Tibial nerve (tissue), 4 donors: ENCODE measurements at regions not wholly inside any gene's neighbourhood (a gene's known extent, or its start where the extent isn't known, plus 50 kb on each side); places are given as distances from the start of the nearest gene placed in this dataset.

Source experiments
- DNase-seq, 2 donors: peaks; one replicate each; pipeline ENCODE4 v3.0.0-alpha.2; 2019; ENCODE audit warnings: low spot score in 2 of 2
- H3K27ac ChIP-seq, 4 donors: fragments of 200-600 bp; sonication (generic) in 3 of 4; one replicate each; pipeline ENCODE4 v1.5.1; 2017 to 2019; ENCODE audit warnings: mild to moderate bottlenecking in 1 of 4
- H3K27me3 ChIP-seq, 2 donors: fragments of 200-600 bp; sonication (generic) in 1 of 2; one replicate each; pipeline versions ENCODE4 v1.5.1 to v1.6.0; 2017 to 2019
- H3K36me3 ChIP-seq, 3 donors: fragments of 200-600 bp; sonication (generic); one replicate each; pipeline ENCODE4 v1.5.1; 2018 to 2019
- H3K4me1 ChIP-seq, 4 donors: fragments of 200-600 bp; sonication (generic) in 3 of 4; one replicate each; pipeline ENCODE4 v1.5.1; 2017 to 2019
- H3K4me3 ChIP-seq, 4 donors: fragments of 200-600 bp; sonication (generic) in 3 of 4; one replicate each; pipeline ENCODE4 v1.5.1; 2017 to 2019; ENCODE audit warnings: mild to moderate bottlenecking in 1 of 4, moderate library complexity in 1 of 4
- H3K9me3 ChIP-seq, 4 donors: fragments of 200-600 bp; sonication (generic) in 3 of 4; one replicate each; pipeline ENCODE4 v1.5.1; 2017 to 2019
- EP300 ChIP-seq, 2 donors: sonication (generic); formaldehyde crosslinking; IDR thresholded peaks; one replicate each; pipeline ENCODE4 v1.6.1; 2017; ENCODE audit warnings: antibody characterized with exemption in 2 of 2, mild to moderate bottlenecking in 1 of 2
- POLR2A ChIP-seq, 2 donors: fragments of 450-650 bp; IDR thresholded peaks; one replicate each; pipeline ENCODE4 v1.6.1; 2017; ENCODE audit warnings: antibody characterized with exemption in 2 of 2, mild to moderate bottlenecking in 2 of 2, moderate library complexity in 2 of 2
- WGBS, 2 donors: methylation state at CpG; one replicate each; pipeline ENCODE4 v1.1.5; 2018; 5-methylcytosine and 5-hydroxymethylcytosine counted together
- TF ChIP-seq, protein P1 (sequence below), 5 experiments: fragments of 200-600 bp in 3 of 5; fragments of 450-650 bp in 2 of 5; sonication (generic) in 3 of 5; IDR thresholded peaks; one replicate each; pipeline ENCODE4 v1.5.1; 2016 to 2019; ENCODE audit warnings: antibody characterized with exemption in 5 of 5, mild to moderate bottlenecking in 3 of 5, moderate library complexity in 2 of 5

DNA sequence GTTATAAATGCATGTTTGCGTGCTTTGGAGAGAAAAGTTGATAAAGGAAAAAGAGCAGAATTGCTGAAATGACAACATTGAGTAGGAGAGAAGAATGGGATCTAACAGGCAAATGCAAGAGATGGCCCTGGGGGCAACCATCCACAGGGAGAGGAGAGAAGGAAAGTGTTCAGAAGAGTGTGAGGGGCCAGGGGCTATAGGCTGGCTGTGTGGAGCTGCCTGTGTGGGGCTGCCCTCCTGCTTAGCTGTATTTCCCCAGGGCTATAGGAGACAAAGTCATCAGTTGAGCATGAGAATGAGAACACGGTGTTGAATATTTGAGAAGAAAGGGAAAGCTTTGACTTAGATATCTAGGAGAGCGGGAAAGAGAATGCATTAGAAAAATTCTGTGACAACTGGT lies 572.0 kb downstream of the SOX11 start:
- Histone ChIP-seq H3K36me3 (no peaks in the 10 kb centered on the region), H3K27me3 (no peaks in the 10 kb centered on the region), H3K4me1 (no peaks in the 10 kb centered on the region), H3K9me3 (peaks cover 0 to 4% (median 0%) of the 10 kb centered on the region in 4 donors), H3K4me3 (no peak overlapping the region), H3K27ac (no peak overlapping the region)
- 67 to 73% methylated on average over 3 of the region's 3 CpGs for WGBS, 2 donors
- DNase-seq: no peak
- TF ChIP-seq EP300 (IDR thresholded peaks at IDR 0.05) (no peak), POLR2A (IDR thresholded peaks at IDR 0.05) (no peak)
- TF ChIP-seq, protein P1, sequence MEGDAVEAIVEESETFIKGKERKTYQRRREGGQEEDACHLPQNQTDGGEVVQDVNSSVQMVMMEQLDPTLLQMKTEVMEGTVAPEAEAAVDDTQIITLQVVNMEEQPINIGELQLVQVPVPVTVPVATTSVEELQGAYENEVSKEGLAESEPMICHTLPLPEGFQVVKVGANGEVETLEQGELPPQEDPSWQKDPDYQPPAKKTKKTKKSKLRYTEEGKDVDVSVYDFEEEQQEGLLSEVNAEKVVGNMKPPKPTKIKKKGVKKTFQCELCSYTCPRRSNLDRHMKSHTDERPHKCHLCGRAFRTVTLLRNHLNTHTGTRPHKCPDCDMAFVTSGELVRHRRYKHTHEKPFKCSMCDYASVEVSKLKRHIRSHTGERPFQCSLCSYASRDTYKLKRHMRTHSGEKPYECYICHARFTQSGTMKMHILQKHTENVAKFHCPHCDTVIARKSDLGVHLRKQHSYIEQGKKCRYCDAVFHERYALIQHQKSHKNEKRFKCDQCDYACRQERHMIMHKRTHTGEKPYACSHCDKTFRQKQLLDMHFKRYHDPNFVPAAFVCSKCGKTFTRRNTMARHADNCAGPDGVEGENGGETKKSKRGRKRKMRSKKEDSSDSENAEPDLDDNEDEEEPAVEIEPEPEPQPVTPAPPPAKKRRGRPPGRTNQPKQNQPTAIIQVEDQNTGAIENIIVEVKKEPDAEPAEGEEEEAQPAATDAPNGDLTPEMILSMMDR (IDR thresholded peaks at IDR 0.05): no peak

DNA sequence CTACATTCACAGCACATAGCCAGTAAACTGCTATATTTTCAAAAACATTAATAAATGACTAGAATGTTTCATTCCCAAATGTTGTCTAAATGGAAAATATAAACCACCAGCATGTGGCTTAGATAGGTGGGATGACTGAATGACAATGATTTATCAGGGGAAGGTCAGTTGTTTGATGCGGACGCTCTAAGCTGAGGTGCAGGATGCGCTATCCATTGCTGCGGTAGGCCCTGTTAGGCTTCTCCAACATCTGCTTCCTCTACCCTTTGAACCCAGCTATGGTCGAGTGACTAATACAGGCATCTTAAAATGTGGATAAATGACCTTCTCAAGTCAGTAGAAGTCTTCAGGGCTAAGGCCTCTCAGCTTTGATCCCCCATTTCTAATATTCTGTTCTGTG lies 584.2 kb downstream of the CMPK2 start:
- no peaks in the 10 kb centered on the region for H3K36me3 ChIP-seq
- H3K4me3 ChIP-seq: no peak overlapping the region
- DNase-seq: no peak
- no peaks in the 10 kb centered on the region for H3K27me3 ChIP-seq
- H3K27ac ChIP-seq: no peak overlapping the region
- H3K9me3 ChIP-seq: no peaks in the 10 kb centered on the region
- TF ChIP-seq EP300 (IDR thresholded peaks at IDR 0.05) (no peak), POLR2A (IDR thresholded peaks at IDR 0.05) (no peak)
- TF ChIP-seq, protein P1 (IDR thresholded peaks at IDR 0.05): no peak
- WGBS, 2 donors: 87 to 93% methylated on average over 5 of the region's 5 CpGs
- H3K4me1 ChIP-seq: no peaks in the 10 kb centered on the region

DNA sequence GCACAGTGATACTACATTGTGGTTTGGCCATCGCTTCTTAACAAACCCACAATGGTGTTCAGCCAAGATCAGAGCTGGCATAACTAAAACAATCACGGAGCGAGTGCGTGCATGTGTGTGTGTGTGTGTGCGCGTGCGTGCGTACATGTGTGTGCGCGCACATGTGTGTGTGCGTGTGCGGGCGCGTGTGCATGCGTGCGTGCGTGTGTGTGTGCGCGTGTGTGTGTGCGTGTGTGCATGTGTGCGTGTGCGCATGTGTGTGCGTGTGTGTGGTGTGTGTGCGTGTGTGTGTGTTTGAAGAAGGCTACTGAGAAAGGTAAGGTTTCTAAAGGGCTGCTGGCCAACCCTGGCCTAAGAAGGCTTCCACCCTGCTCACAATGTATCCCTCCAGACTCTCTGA lies 582.4 kb downstream of the CMPK2 start:
- H3K36me3 ChIP-seq: no peaks in the 10 kb centered on the region
- TF ChIP-seq POLR2A (IDR thresholded peaks at IDR 0.05) (no peak), EP300 (IDR thresholded peaks at IDR 0.05) (no peak)
- TF ChIP-seq, protein P1 (IDR thresholded peaks at IDR 0.05): no peak
- H3K9me3 ChIP-seq: no peaks in the 10 kb centered on the region
- no peak for DNase-seq
- no peak overlapping the region for H3K27ac ChIP-seq
- no peaks in the 10 kb centered on the region for H3K4me1 ChIP-seq
- H3K27me3 ChIP-seq: no peaks in the 10 kb centered on the region
- 73 to 82% methylated on average over 24 of the region's 24 CpGs for WGBS, 2 donors
- no peak overlapping the region for H3K4me3 ChIP-seq

DNA sequence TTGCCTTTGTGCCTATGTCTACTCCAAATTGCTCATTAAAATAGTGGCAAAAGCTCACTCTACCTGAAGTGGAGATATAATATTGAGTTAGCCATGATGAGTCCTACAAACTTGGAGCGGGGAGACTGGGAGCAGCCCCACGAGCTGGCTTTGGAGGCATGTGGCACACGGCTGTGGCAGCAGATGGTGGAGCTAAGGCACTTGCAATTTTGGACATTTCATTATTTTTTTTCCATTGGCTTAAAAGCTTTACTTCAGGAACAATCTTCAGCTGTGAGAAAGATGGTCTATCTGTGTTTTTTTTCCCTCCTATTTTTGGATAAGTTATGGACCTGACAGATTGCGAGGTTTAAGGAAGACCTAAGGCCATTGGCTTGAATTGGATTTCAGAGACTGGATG lies 578.3 kb downstream of the CMPK2 start:
- H3K27me3 ChIP-seq: no peaks in the 10 kb centered on the region
- TF ChIP-seq POLR2A (IDR thresholded peaks at IDR 0.05) (no peak), EP300 (IDR thresholded peaks at IDR 0.05) (no peak)
- TF ChIP-seq, protein P1 (IDR thresholded peaks at IDR 0.05): no peak
- no peaks in the 10 kb centered on the region for H3K4me1 ChIP-seq
- no peaks in the 10 kb centered on the region for H3K36me3 ChIP-seq
- 91% methylated on average over 4 of the region's 4 CpGs for WGBS, 2 donors
- H3K9me3 ChIP-seq: no peaks in the 10 kb centered on the region
- no peak overlapping the region for H3K27ac ChIP-seq
- no peak overlapping the region for H3K4me3 ChIP-seq
- no peak for DNase-seq

DNA sequence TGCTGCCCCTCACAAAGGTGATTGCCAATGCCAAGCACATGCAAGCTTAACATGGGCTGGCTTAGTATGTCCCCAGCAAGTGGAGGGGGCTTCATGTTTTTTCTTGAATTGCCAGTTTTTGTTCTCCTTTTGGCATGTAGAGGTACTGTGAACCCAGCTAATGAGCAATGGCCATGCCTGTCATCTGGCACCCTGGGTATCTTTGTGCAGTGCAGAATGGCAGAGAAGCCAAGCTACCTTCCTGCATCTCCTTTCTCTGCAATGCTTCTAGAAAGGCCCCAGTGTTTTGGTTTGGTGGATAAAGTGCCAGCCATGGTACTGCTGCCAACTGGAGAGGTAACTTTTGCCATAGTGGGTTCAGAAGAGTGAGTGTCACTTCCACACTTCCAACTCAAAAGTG lies 576.9 kb downstream of the CMPK2 start:
- TF ChIP-seq, protein P1 (IDR thresholded peaks at IDR 0.05): no peak
- no peak for TF ChIP-seq POLR2A (IDR thresholded peaks at IDR 0.05)
- TF ChIP-seq EP300 (IDR thresholded peaks at IDR 0.05): no peak
- Histone ChIP-seq H3K27ac (no peak overlapping the region), H3K9me3 (no peaks in the 10 kb centered on the region), H3K4me3 (no peak overlapping the region), H3K36me3 (no peaks in the 10 kb centered on the region), H3K4me1 (no peaks in the 10 kb centered on the region), H3K27me3 (no peaks in the 10 kb centered on the region)
- no peak for DNase-seq
